ENCODE measurements at regions not wholly inside any gene's neighbourhood (a gene's known extent, or its start where the extent isn't known, plus 50 kb on each side); places are given as distances from the start of the nearest gene placed in this dataset.

- no peaks in the 10 kb centered on the region for H4K20me1 ChIP-seq (ENCODE audit: insufficient read depth, low read length, poor library complexity, severe bottlenecking)
- H3K9me3 ChIP-seq (ENCODE audit: insufficient read depth, low read depth, low read length), result peaks cover 3% of the 10 kb centered on the region; the same call in 1 of the 2 replicates
- no peaks in the 10 kb centered on the region for H3K4me1 ChIP-seq (ENCODE audit: insufficient read depth, low read length, poor library complexity, severe bottlenecking)
- H3K9me2 ChIP-seq (replicated peaks; ENCODE audit: low read depth, low read length), result no peaks in the 10 kb centered on the region
- no peak for TF ChIP-seq CTCF (conservative IDR thresholded peaks at IDR 0.05; ENCODE audit: low read length)
- no peak for TF ChIP-seq EZH2phosphoT487 (IDR thresholded peaks at IDR 0.05; ENCODE audit: borderline replicate concordance)
- no peaks in the 10 kb centered on the region for H3K36me3 ChIP-seq (ENCODE audit: insufficient read depth, low read length)
- H3K79me2 ChIP-seq (ENCODE audit: insufficient read depth, low read length), result no peaks in the 10 kb centered on the region
- H3K27me3 ChIP-seq (ENCODE audit: insufficient read depth, low read length, poor library complexity, severe bottlenecking), result no peaks in the 10 kb centered on the region
- H3K9ac ChIP-seq (ENCODE audit: low read depth, low read length, poor library complexity, severe bottlenecking), result no peak overlapping the region
- no peaks in the 10 kb centered on the region for H3F3A ChIP-seq (ENCODE audit: low read depth)
- no peak overlapping the region for H3K4me2 ChIP-seq (ENCODE audit: low read depth, low read length, poor library complexity, severe bottlenecking)
- no peak overlapping the region for H2AFZ ChIP-seq (ENCODE audit: low read length)
- H3K4me3 ChIP-seq (ENCODE audit: low read length, poor library complexity, severe bottlenecking), result no peak overlapping the region
Observed at GRCh38 chr13:107347641-107348369, 779.9 kb upstream of the ARGLU1 start.

- Histone ChIP-seq H3K4me2 (ENCODE audit: low read depth, low read length, poor library complexity, severe bottlenecking) (no peak overlapping the region), H3K4me1 (ENCODE audit: insufficient read depth, low read length, poor library complexity, severe bottlenecking) (no peaks in the 10 kb centered on the region), H3K4me3 (ENCODE audit: low read length, poor library complexity, severe bottlenecking) (no peak overlapping the region), H3K36me3 (ENCODE audit: insufficient read depth, low read length) (no peaks in the 10 kb centered on the region), H3K9me3 (ENCODE audit: insufficient read depth, low read depth, low read length) (no peaks in the 10 kb centered on the region), H3K9me2 (replicated peaks; ENCODE audit: low read depth, low read length) (no peaks in the 10 kb centered on the region), H3K79me2 (ENCODE audit: insufficient read depth, low read length) (no peaks in the 10 kb centered on the region), H3K27me3 (ENCODE audit: insufficient read depth, low read length, poor library complexity, severe bottlenecking) (no peaks in the 10 kb centered on the region), H2AFZ (ENCODE audit: low read length) (no peak overlapping the region), H3K9ac (ENCODE audit: low read depth, low read length, poor library complexity, severe bottlenecking) (no peak overlapping the region), H3F3A (ENCODE audit: low read depth) (no peaks in the 10 kb centered on the region), H4K20me1 (ENCODE audit: insufficient read depth, low read length, poor library complexity, severe bottlenecking) (no peaks in the 10 kb centered on the region)
- TF ChIP-seq CTCF (conservative IDR thresholded peaks at IDR 0.05; ENCODE audit: low read length) (no peak), EZH2phosphoT487 (IDR thresholded peaks at IDR 0.05; ENCODE audit: borderline replicate concordance) (no peak)
Observed at GRCh38 chr13:107342747-107343146, 774.8 kb upstream of the ARGLU1 start.

- Histone ChIP-seq H3K9ac (ENCODE audit: low read depth, low read length, poor library complexity, severe bottlenecking) (no peak overlapping the region), H3K9me3 (ENCODE audit: insufficient read depth, low read depth, low read length) (no peaks in the 10 kb centered on the region), H3K4me2 (ENCODE audit: low read depth, low read length, poor library complexity, severe bottlenecking) (no peak overlapping the region), H2AFZ (ENCODE audit: low read length) (no peak overlapping the region), H3K9me2 (replicated peaks; ENCODE audit: low read depth, low read length) (no peaks in the 10 kb centered on the region), H3K27me3 (ENCODE audit: insufficient read depth, low read length, poor library complexity, severe bottlenecking) (no peaks in the 10 kb centered on the region), H3K4me3 (ENCODE audit: low read length, poor library complexity, severe bottlenecking) (no peak overlapping the region), H3K79me2 (ENCODE audit: insufficient read depth, low read length) (no peaks in the 10 kb centered on the region), H3F3A (ENCODE audit: low read depth) (no peaks in the 10 kb centered on the region), H3K36me3 (ENCODE audit: insufficient read depth, low read length) (no peaks in the 10 kb centered on the region), H3K4me1 (ENCODE audit: insufficient read depth, low read length, poor library complexity, severe bottlenecking) (no peaks in the 10 kb centered on the region), H4K20me1 (ENCODE audit: insufficient read depth, low read length, poor library complexity, severe bottlenecking) (no peaks in the 10 kb centered on the region)
- TF ChIP-seq CTCF (conservative IDR thresholded peaks at IDR 0.05; ENCODE audit: low read length) (no peak), EZH2phosphoT487 (IDR thresholded peaks at IDR 0.05; ENCODE audit: borderline replicate concordance) (no peak)
Observed at GRCh38 chr13:107339209-107339608, 771.3 kb upstream of the ARGLU1 start.
